ENCODE measurements at regions not wholly inside any gene's neighbourhood (a gene's known extent, or its start where the extent isn't known, plus 50 kb on each side); places are given as distances from the start of the nearest gene placed in this dataset.

DNA sequence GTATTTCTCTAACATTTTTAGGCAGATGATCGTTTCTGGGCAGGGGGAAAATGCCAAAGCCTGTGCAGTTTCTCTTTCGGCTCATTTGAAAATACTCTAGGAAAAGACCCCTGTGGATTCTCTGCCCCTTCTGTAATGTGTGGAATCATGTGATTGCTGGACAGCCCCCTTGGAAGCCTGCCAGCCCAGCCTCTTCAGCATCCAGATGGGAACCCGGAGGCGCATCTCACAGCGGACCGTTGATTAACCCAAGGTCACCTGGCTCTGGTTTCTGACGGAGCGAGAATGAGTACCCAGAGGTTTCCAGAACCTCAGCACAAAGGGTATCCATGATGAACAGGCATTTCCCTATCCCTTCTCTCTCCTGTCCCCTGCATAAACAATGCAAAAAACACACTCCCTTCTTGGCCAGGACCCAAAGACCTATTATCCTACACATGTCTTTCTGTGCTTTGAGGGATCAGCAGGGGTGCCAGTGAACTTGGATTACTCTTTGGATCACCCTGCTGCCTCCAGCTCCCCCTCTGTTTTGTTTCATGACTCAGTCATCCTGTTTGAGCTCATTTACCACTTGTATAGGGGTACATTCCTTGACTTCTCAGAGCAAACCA, 957.1 kb upstream of the RBFOX1 start:
- TF ChIP-seq, protein P1, sequence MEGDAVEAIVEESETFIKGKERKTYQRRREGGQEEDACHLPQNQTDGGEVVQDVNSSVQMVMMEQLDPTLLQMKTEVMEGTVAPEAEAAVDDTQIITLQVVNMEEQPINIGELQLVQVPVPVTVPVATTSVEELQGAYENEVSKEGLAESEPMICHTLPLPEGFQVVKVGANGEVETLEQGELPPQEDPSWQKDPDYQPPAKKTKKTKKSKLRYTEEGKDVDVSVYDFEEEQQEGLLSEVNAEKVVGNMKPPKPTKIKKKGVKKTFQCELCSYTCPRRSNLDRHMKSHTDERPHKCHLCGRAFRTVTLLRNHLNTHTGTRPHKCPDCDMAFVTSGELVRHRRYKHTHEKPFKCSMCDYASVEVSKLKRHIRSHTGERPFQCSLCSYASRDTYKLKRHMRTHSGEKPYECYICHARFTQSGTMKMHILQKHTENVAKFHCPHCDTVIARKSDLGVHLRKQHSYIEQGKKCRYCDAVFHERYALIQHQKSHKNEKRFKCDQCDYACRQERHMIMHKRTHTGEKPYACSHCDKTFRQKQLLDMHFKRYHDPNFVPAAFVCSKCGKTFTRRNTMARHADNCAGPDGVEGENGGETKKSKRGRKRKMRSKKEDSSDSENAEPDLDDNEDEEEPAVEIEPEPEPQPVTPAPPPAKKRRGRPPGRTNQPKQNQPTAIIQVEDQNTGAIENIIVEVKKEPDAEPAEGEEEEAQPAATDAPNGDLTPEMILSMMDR (conservative IDR thresholded peaks at IDR 0.05; ENCODE audit: low read length) = no peak
- no peak for TF ChIP-seq EZH2phosphoT487 (IDR thresholded peaks at IDR 0.05; ENCODE audit: borderline replicate concordance, low read depth, low read length)
